HG03439 (cell line): ENCODE measurements at regions not wholly inside any gene's neighbourhood (a gene's known extent, or its start where the extent isn't known, plus 50 kb on each side); places are given as distances from the start of the nearest gene placed in this dataset.

Experiments used
- ATAC-seq: cut with Tn5 transposase; IDR thresholded peaks from one replicate; pipeline ENCODE4 v1.9.1; 2021; ENCODE audit warnings: mild to moderate bottlenecking, moderate library complexity; ENCODE audit not compliant: unreplicated experiment

- ATAC-seq = no peak
Measured at GRCh38 chr6:3997177-3997770, 81.7 kb downstream of the FAM217A start.

- no peak for ATAC-seq
Measured at GRCh38 chr6:3999800-4000661, 78.9 kb downstream of the FAM217A start.

- no peak for ATAC-seq
Measured at GRCh38 chr6:4004249-4004648, 74.7 kb downstream of the FAM217A start.

- ATAC-seq = no peak
Measured at GRCh38 chr6:4008324-4009047, 70.5 kb downstream of the FAM217A start.

- ATAC-seq = no peak
Measured at GRCh38 chr6:4009486-4009885, 69.5 kb downstream of the FAM217A start.

GRCh38 chr6:4010048-4010447, 68.9 kb downstream of the FAM217A start:
- no peak for ATAC-seq

- ATAC-seq = no peak
Measured at GRCh38 chr6:4010689-4011090, 68.2 kb downstream of the FAM217A start.

- no peak for ATAC-seq
Measured at GRCh38 chr6:4012826-4013225, 66.1 kb downstream of the FAM217A start.

- no peak for ATAC-seq
Measured at GRCh38 chr6:4017058-4017739, 61.7 kb downstream of the FAM217A start.

- no peak for ATAC-seq
Measured at GRCh38 chr6:4017834-4018170, 61.1 kb downstream of the FAM217A start.

- peak; percentile 64 for ATAC-seq
Measured at GRCh38 chr6:4018171-4018923, 60.6 kb downstream of the FAM217A start.
